Smooth muscle cell (in vitro differentiated cells): ENCODE measurements at regions not wholly inside any gene's neighbourhood (a gene's known extent, or its start where the extent isn't known, plus 50 kb on each side); places are given as distances from the start of the nearest gene placed in this dataset.

Experiments used
- DNase-seq: peaks from one replicate; lab custom pipeline; 2025; ENCODE audit not compliant: unreplicated experiment; lab: John Stamatoyannopoulos, UW
- H2AFZ ChIP-seq: fragments of 200-600 bp; sonication (generic); 2 replicates; pipeline ENCODE4 v1.6.0; 2016; ENCODE audit warnings: antibody characterized with exemption, low read depth, mild to moderate bottlenecking
- H3F3A ChIP-seq: fragments of 200-600 bp; sonication (generic); 2 replicates; pipeline ENCODE4 v1.6.0; 2017; ENCODE audit warnings: antibody characterized with exemption, low read depth
- H3K27ac ChIP-seq: fragments of 200-600 bp; sonication (generic); 2 replicates; pipeline ENCODE4 v1.5.1; 2016; ENCODE audit warnings: low read depth, mild to moderate bottlenecking
- H3K27me3 ChIP-seq: fragments of 200-600 bp; sonication (generic); 2 replicates; pipeline ENCODE4 v1.6.1; 2016; ENCODE audit warnings: low read depth, mild to moderate bottlenecking
- H3K36me3 ChIP-seq: fragments of 200-600 bp; sonication (generic); 2 replicates; pipeline ENCODE4 v1.5.1; 2016; ENCODE audit warnings: low read depth
- H3K4me1 ChIP-seq: fragments of 200-600 bp; sonication (generic); 2 replicates; pipeline ENCODE4 v1.5.1; 2016; ENCODE audit warnings: low read depth
- H3K4me2 ChIP-seq: fragments of 200-600 bp; sonication (generic); 2 replicates; pipeline ENCODE4 v1.6.0; 2016; ENCODE audit warnings: mild to moderate bottlenecking
- H3K4me3 ChIP-seq: fragments of 200-600 bp; sonication (generic); 2 replicates; pipeline ENCODE4 v1.5.1; 2016; ENCODE audit warnings: mild to moderate bottlenecking
- H3K79me2 ChIP-seq: fragments of 200-600 bp; sonication (generic); 2 replicates; pipeline ENCODE4 v1.6.0; 2016; ENCODE audit warnings: low read depth, mild to moderate bottlenecking
- H3K9ac ChIP-seq: fragments of 200-600 bp; sonication (generic); 2 replicates; pipeline ENCODE4 v1.6.0; 2016; ENCODE audit warnings: low read depth
- H3K9me3 ChIP-seq: fragments of 200-600 bp; sonication (generic); replicated peaks from 2 replicates; pipeline ENCODE4 v1.5.1; 2016; ENCODE audit warnings: low read depth
- H4K20me1 ChIP-seq: fragments of 200-600 bp; sonication (generic); 2 replicates; pipeline ENCODE4 v1.6.0; 2016; ENCODE audit warnings: low read depth
- WGBS: methylation state at CpG from one replicate; pipeline ENCODE4 v1.1.7; 2016; ENCODE audit warnings: low lambda C conversion rate; 5-methylcytosine and 5-hydroxymethylcytosine counted together
- TF ChIP-seq, protein P1 (sequence below): fragments of 200-600 bp; sonication (generic); IDR thresholded peaks from 2 replicates; pipeline ENCODE4 v1.5.1; 2017; ENCODE audit warnings: borderline replicate concordance, mild to moderate bottlenecking, antibody characterized with exemption; ENCODE audit not compliant: insufficient read depth, poor library complexity, severe bottlenecking

DNA sequence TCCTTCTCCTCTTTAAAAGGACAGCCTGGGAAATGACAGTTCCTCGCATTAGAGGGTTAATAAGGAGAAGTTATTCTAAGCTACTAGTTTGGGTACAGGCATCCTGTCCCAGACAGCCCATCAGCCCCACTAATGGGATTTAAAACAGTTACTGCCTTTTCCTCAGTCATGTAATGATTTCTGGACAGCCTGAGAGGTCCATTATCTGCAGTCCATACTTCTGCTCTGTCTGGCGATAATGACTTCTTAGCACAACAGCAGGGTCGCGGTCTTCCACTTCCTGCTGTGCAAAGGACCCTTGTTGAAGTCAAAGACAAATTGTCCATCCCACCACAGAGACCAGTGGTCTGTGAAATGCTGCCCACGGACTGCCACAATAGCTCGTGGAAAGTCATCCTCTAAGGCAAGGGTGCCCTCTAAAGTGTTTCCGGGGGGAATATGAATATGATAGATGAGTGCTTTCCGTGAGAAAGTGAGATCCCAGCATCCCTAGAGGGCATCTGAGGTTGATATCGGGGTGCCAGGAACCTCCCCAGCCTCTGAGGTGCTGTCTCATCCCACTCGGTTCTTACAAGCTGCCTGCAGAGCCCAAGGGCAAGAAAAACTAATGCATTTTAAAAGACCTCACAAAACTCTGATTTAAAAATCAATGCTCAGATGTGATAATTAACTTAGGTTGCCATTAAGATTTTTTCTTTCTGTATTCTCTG lies 100.7 kb downstream of the SHOX2 start:
- Histone ChIP-seq H3K9me3 (no peaks in the 10 kb centered on the region), H3K27me3 (no peaks in the 10 kb centered on the region), H3K79me2 (no peaks in the 10 kb centered on the region), H3F3A (no peaks in the 10 kb centered on the region), H3K4me2 (no peak overlapping the region), H4K20me1 (no peaks in the 10 kb centered on the region), H3K36me3 (no peaks in the 10 kb centered on the region), H3K4me3 (no peak overlapping the region), H2AFZ (no peak overlapping the region), H3K4me1 (no peaks in the 10 kb centered on the region), H3K9ac (no peak overlapping the region), H3K27ac (no peak overlapping the region)
- TF ChIP-seq, protein P1, sequence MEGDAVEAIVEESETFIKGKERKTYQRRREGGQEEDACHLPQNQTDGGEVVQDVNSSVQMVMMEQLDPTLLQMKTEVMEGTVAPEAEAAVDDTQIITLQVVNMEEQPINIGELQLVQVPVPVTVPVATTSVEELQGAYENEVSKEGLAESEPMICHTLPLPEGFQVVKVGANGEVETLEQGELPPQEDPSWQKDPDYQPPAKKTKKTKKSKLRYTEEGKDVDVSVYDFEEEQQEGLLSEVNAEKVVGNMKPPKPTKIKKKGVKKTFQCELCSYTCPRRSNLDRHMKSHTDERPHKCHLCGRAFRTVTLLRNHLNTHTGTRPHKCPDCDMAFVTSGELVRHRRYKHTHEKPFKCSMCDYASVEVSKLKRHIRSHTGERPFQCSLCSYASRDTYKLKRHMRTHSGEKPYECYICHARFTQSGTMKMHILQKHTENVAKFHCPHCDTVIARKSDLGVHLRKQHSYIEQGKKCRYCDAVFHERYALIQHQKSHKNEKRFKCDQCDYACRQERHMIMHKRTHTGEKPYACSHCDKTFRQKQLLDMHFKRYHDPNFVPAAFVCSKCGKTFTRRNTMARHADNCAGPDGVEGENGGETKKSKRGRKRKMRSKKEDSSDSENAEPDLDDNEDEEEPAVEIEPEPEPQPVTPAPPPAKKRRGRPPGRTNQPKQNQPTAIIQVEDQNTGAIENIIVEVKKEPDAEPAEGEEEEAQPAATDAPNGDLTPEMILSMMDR: no peak
- no peak for DNase-seq
- WGBS: 79% methylated on average over 10 of the region's 10 CpGs

DNA sequence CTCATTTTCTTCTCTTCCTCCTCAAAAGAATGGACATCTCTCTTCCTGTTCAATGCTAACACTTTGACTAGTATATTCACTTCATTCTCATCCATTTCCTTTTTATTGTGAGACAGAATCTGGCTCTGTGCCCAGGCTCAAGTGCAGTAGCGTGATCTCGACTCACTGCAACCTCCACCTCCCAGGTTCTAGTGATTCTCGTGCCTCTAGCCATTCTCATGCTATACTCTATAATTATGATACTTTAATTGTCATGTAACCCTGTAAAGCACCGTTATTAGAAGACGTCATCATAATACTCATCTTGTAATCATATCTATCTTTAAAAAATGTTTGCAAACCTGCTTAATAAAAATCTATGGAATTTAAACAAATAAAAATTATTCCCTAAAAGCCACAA lies 107.0 kb downstream of the SHOX2 start:
- 82% methylated on average over 5 of the region's 5 CpGs for WGBS
- no peak overlapping the region for H3K4me3 ChIP-seq
- no peaks in the 10 kb centered on the region for H3K79me2 ChIP-seq
- H3K27ac ChIP-seq: no peak overlapping the region
- no peak overlapping the region for H3K9ac ChIP-seq
- no peaks in the 10 kb centered on the region for H4K20me1 ChIP-seq
- TF ChIP-seq, protein P1: no peak
- no peaks in the 10 kb centered on the region for H3K27me3 ChIP-seq
- H3K36me3 ChIP-seq: no peaks in the 10 kb centered on the region
- H3F3A ChIP-seq: no peaks in the 10 kb centered on the region
- H2AFZ ChIP-seq: no peak overlapping the region
- H3K9me3 ChIP-seq: no peaks in the 10 kb centered on the region
- DNase-seq: no peak
- no peaks in the 10 kb centered on the region for H3K4me1 ChIP-seq
- no peak overlapping the region for H3K4me2 ChIP-seq

DNA sequence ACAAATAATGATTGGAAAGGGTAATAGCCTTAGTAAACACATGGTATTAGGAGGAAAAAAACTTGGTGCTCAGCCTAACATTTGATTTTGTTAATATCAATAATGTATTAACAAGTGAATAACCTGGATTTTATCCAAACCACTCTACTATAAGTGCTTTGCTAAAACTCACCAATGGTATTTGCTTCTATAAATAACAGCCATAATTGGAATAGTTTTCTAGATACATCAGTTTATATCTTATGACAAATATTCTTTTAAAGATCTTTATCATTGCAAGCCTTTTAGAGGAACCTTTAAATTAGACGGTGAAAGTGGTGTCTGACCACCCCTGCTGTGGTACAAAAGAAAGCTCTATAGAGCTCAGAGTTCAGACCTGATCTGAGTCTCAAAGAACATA lies 123.9 kb downstream of the SHOX2 start:
- 77% methylated on average over 1 of the region's 1 CpG for WGBS
- no peaks in the 10 kb centered on the region for H3K9me3 ChIP-seq

More for the DNA sequence above, 123.9 kb downstream of the SHOX2 start:
- Histone ChIP-seq H4K20me1 (no peaks in the 10 kb centered on the region), H3F3A (no peaks in the 10 kb centered on the region), H3K27ac (no peak overlapping the region), H3K9ac (no peak overlapping the region), H3K4me2 (no peak overlapping the region), H3K4me3 (no peak overlapping the region), H3K4me1 (no peaks in the 10 kb centered on the region), H3K79me2 (no peaks in the 10 kb centered on the region), H2AFZ (no peak overlapping the region), H3K27me3 (no peaks in the 10 kb centered on the region), H3K36me3 (no peaks in the 10 kb centered on the region)
- TF ChIP-seq, protein P1: no peak
- DNase-seq: no peak
